ENCODE measurements at regions not wholly inside any gene's neighbourhood (a gene's known extent, or its start where the extent isn't known, plus 50 kb on each side); places are given as distances from the start of the nearest gene placed in this dataset.

DNA sequence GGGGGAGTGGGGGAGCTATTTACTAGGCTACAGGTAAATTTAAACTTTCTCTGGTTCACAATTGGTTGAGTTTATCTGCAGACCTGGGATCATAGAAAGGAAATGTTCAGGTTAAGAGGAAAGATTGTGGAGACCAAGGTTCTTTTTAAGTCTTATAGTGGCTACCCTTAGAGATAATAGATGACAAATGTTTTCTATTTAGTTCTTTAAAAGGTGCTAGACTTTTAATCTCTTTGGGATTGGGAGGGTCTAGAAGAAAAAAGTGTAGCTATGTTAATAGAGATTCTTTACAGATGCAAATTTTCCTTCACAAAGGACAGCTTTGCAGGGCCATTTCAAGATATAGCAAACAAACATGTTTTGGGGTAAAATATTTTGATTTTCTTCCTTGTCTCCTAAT lies 76.0 kb downstream of the TEX13C start:
- TF ChIP-seq CTCF (IDR thresholded peaks at IDR 0.05; ENCODE audit: low read length) = no peak
- no peak for TF ChIP-seq EZH2 (optimal IDR thresholded peaks at IDR 0.05; ENCODE audit: low read depth, low read length)

Data from MM.1S (cell line).